Neural crest cell (in vitro differentiated cells): ENCODE measurements at regions not wholly inside any gene's neighbourhood (a gene's known extent, or its start where the extent isn't known, plus 50 kb on each side); places are given as distances from the start of the nearest gene placed in this dataset.
"Not testable (repeated sequence)": the region's sequence is repeated elsewhere in the genome, so short reads cannot be mapped to it uniquely, and the experiment has no call there.

ENCODE experiments used
- DNase-seq: peaks from one replicate; pipeline ENCODE4 v3.0.0; 2021; ENCODE audit warnings: low read depth, mixed read lengths, low spot score
- H3K27ac Mint-ChIP-seq: one replicate; pipeline ENCODE4 v1.8.0; 2021; ENCODE audit warnings: mild to moderate bottlenecking, mixed read lengths; ENCODE audit not compliant: unreplicated experiment
- H3K27me3 Mint-ChIP-seq: 2 replicates; pipeline ENCODE4 v1.8.0; 2021; ENCODE audit warnings: low read depth, mild to moderate bottlenecking, mixed read lengths
- H3K36me3 Mint-ChIP-seq: 2 replicates; pipeline ENCODE4 v1.8.0; 2021; ENCODE audit warnings: low read depth, mild to moderate bottlenecking, mixed read lengths
- H3K4me1 Mint-ChIP-seq: 2 replicates; pipeline ENCODE4 v1.8.0; 2021; ENCODE audit warnings: mixed read lengths
- H3K4me3 Mint-ChIP-seq: one replicate; pipeline ENCODE4 v1.8.0; 2021; ENCODE audit warnings: mild to moderate bottlenecking, mixed read lengths
- H3K9me3 Mint-ChIP-seq: 2 replicates; pipeline ENCODE4 v1.8.0; 2021; ENCODE audit warnings: mixed read lengths
- TF ChIP-seq, protein P1 (sequence below): fragments of 200-600 bp; sonication (generic); conservative IDR thresholded peaks from 2 replicates; pipeline ENCODE4 v1.5.0; 2021; ENCODE audit warnings: antibody characterized with exemption, mild to moderate bottlenecking

DNA sequence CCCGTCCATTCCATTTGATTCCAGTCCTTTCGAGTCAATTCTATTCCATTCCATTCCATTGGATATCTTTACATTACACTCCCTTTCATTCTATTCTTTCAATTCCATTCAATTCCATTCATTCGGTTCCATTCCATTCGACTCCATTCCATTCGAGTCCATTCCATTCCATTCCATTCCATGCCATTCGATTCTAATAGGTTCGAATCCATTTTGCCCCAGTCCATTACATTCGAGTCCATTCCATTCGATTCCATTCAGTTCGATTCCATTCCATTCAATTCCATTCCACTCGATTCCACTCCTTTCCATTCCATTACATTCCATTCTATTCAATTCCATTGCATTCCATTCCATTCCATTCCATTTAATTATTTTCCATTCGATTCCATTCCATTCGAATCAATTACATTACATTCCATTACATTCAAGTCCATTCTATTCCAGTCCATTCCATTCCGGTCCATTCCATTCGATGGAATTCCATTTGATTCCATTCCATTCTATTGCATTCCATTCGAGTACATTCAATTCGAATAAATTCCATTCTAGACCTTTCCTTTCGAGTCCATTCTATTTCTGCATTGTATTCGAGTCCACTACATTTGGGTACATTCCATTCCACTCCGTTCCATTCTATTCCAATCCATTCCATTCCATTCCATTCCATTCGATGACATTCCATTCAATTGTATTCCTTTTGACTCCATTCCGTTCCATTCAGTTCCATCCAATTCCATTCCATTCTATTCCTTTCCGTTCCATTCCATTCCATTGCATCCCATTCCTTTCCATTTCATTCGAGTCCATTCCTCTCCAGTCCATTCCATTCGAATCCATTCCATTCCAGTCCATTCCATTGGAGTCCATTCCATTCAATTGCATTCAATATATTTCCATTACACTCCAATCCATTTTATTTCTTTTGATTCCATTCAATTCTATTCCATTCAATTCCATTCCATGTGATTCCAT is 2604.8 kb upstream of the TPTE start:
- Mint-ChIP-seq H3K36me3 (no peaks in the 10 kb centered on the region), H3K27me3 (no peaks in the 10 kb centered on the region), H3K4me3 (no peak overlapping the region), H3K4me1 (no peaks in the 10 kb centered on the region), H3K27ac (no peak overlapping the region), H3K9me3 (no peaks in the 10 kb centered on the region)
- DNase-seq: no peak
- TF ChIP-seq, protein P1, sequence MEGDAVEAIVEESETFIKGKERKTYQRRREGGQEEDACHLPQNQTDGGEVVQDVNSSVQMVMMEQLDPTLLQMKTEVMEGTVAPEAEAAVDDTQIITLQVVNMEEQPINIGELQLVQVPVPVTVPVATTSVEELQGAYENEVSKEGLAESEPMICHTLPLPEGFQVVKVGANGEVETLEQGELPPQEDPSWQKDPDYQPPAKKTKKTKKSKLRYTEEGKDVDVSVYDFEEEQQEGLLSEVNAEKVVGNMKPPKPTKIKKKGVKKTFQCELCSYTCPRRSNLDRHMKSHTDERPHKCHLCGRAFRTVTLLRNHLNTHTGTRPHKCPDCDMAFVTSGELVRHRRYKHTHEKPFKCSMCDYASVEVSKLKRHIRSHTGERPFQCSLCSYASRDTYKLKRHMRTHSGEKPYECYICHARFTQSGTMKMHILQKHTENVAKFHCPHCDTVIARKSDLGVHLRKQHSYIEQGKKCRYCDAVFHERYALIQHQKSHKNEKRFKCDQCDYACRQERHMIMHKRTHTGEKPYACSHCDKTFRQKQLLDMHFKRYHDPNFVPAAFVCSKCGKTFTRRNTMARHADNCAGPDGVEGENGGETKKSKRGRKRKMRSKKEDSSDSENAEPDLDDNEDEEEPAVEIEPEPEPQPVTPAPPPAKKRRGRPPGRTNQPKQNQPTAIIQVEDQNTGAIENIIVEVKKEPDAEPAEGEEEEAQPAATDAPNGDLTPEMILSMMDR: no peak

DNA sequence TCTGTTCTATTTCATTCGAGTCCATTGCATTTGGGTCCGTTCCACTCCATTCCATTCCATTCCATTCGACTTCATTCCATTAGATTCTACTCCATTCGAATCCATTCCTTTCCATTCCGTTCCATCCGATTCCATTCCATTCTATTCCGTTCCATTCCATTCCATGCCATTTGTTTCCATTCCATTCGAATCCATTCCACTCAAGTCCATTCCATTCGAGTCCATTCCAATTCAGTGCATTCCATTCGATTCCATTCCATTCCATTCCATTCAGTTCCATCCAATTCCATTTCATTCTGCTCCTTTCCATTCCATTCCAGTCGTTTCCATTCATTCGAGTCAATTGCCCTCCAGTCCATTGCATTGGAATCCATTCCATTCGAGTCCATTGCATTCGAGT is 2603.7 kb upstream of the TPTE start:
- Mint-ChIP-seq H3K4me1 (no peaks in the 10 kb centered on the region), H3K36me3 (no peaks in the 10 kb centered on the region), H3K27ac (no peak overlapping the region), H3K9me3 (no peaks in the 10 kb centered on the region), H3K4me3 (no peak overlapping the region), H3K27me3 (no peaks in the 10 kb centered on the region)
- TF ChIP-seq, protein P1: no peak
- no peak for DNase-seq

DNA sequence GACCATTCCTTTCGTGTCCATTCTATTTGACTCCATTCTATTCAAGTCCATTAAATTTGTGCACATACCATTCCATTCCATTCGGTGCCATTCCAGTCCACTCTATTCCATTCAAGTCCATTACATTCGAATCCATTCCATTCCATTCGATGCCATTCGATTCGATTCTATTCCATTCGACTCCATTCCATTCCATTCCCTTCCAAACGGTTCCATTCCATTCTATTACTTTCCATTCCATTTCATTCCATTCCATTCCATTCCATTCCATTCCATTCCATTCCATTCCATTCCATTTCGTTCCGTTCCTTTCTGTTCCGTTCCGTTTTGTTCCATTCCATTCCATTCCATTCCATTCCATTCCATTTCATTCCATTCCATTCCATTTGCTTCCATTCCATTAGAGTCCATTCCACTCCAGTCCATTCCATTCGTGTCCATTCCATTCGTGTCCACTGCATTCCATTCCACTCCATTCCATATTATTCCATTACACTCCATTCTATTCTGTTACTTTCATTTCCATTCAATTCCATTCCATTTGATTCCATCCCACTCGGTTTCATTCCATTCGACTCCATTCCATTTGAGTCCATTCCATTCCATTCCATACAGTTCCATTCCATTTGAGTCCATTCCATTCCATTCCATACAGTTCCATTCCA is 2595.3 kb upstream of the TPTE start:
- H3K9me3 Mint-ChIP-seq, H3K27ac Mint-ChIP-seq, H3K36me3 Mint-ChIP-seq, H3K4me3 Mint-ChIP-seq, H3K27me3 Mint-ChIP-seq, DNase-seq, H3K4me1 Mint-ChIP-seq: not testable (repeated sequence)

DNA sequence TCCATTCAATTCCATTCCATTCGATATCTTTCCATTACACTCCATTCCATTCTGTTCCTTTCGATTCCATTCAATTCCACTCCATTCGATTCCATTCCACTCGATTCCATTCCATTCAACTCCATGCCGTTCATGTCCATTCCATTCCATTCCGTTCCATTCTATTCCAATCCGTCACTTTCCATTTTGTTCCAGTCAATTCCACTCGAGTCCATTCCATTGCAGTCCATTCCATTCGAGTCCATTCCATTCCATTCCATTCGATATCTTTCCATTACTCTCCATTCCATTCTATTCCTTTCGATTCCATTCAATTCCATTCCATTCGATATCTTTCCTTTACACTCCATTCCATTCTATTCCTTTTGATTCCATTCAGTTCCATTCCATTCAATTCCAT is 2592.9 kb upstream of the TPTE start:
- H3K4me3 Mint-ChIP-seq, H3K27ac Mint-ChIP-seq, H3K27me3 Mint-ChIP-seq, H3K4me1 Mint-ChIP-seq, DNase-seq: not testable (repeated sequence)
- Mint-ChIP-seq H3K36me3 (peaks cover 19% of the 10 kb centered on the region), H3K9me3 (peaks cover 32% of the 10 kb centered on the region)

DNA sequence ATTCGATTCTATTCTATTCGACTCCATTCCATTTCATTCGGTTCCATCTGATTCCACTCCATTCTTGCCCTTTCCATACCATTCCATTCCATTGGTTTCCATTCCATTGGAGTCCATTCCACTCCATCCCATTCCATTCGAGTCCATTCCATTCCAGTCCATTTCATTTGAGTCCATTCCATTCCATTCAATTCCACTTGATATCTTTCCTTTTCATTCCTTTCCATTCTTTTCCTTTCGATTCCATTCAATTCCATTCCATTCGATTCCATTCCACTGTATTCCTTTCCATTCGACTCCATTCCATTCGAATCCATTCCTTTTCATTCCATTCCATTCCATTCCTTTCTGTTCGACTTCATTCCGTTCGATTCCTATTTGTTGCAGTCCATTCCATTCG is 2591.8 kb upstream of the TPTE start:
- H3K4me3 Mint-ChIP-seq, H3K27me3 Mint-ChIP-seq, DNase-seq, H3K4me1 Mint-ChIP-seq, H3K27ac Mint-ChIP-seq: not testable (repeated sequence)
- Mint-ChIP-seq H3K36me3 (peaks cover 30% of the 10 kb centered on the region), H3K9me3 (peaks cover 43% of the 10 kb centered on the region)

DNA sequence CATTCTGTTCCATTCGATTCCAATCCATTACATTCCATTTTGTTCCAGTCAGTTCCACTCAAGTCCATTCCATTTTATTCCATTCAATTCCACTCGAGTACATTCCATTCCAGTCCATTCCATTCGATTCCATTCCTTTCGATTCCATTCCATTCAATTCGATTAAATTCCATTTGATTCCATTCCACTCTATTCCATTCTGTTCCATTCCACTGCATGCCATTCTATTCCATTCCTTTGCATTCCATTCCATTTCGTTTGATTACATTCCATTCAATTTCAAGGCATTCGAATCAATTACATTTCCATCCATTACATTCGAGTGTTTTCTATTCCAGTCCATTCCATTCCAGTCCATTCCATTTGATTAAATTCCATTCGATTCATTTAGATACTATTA is 2590.9 kb upstream of the TPTE start:
- not testable (repeated sequence) for H3K4me1 Mint-ChIP-seq, H3K27ac Mint-ChIP-seq, DNase-seq, H3K27me3 Mint-ChIP-seq, H3K4me3 Mint-ChIP-seq
- peaks cover 52% of the 10 kb centered on the region for H3K9me3 Mint-ChIP-seq
- peaks cover 38% of the 10 kb centered on the region for H3K36me3 Mint-ChIP-seq

DNA sequence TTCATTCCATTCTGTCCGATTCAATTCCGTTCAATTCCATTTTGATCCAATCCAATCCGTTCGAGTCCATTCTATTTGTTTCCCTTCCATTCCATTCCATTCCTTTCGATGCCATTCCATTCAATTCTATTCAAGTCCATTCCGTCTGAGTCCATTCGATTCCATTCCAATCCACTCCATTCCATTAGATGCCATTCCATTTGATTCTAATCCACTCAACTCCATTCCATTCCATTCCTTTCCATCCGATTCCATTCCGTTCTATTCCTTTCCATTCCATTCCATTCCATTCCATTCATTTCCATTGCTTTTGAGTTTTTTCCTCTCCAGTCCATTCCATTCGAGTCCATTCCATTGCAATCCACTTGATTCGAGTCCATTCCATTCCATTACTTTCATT is 2589.3 kb upstream of the TPTE start:
- not testable (repeated sequence) for H3K4me1 Mint-ChIP-seq, H3K27me3 Mint-ChIP-seq, DNase-seq, H3K27ac Mint-ChIP-seq, H3K4me3 Mint-ChIP-seq
- Mint-ChIP-seq H3K9me3 (peaks cover 68% of the 10 kb centered on the region), H3K36me3 (peaks cover 55% of the 10 kb centered on the region)

DNA sequence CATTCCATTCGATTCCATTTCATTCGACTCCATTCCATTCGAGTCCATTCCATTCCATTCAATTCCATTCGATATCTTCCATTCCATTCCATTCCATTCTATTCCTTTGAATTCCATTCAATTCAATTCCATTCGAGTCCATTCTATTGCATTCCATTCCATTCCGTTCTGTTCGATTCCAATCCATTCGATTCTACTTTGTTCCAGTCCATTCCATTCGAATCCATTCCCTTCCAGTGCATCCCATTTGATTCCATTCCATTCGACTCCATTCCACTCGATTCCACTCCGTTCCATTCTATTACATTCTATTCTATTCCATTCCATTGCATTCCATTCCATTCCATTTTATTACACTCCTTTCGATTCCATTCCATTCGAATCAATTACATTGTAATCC is 2588.5 kb upstream of the TPTE start:
- not testable (repeated sequence) for H3K27ac Mint-ChIP-seq, H3K27me3 Mint-ChIP-seq, DNase-seq, H3K4me1 Mint-ChIP-seq, H3K4me3 Mint-ChIP-seq
- Mint-ChIP-seq H3K9me3 (peaks cover 75% of the 10 kb centered on the region), H3K36me3 (peaks cover 62% of the 10 kb centered on the region)
